SU-DHL-6 (cell line): ENCODE measurements at regions not wholly inside any gene's neighbourhood (a gene's known extent, or its start where the extent isn't known, plus 50 kb on each side); places are given as distances from the start of the nearest gene placed in this dataset.

Experiments
- H2AFZ ChIP-seq: fragments of 200-600 bp; sonication (generic); 2 replicates; pipeline ENCODE4 v1.6.1; 2014; ENCODE audit warnings: low read depth, mild to moderate bottlenecking, moderate library complexity, mixed read lengths, antibody characterized with exemption, low read length; ENCODE audit not compliant: severe bottlenecking
- H3F3A ChIP-seq: fragments of 200-600 bp; shearing (Covaris generic); 2 replicates; pipeline ENCODE4 v1.6.0; 2016; ENCODE audit warnings: antibody characterized with exemption, mild to moderate bottlenecking; ENCODE audit not compliant: insufficient read depth
- H3K27ac ChIP-seq: fragments of 200-600 bp; sonication (generic); 2 replicates; pipeline ENCODE4 v1.5.1; 2016; ENCODE audit warnings: low read depth, mild to moderate bottlenecking, low read length, moderate library complexity, mixed read lengths
- H3K27me3 ChIP-seq: fragments of 200-600 bp; sonication (generic), shearing (Covaris generic); 2 replicates; pipeline ENCODE4 v1.6.0; 2014; ENCODE audit warnings: mild to moderate bottlenecking, low read length
- H3K36me3 ChIP-seq: fragments of 200-600 bp; sonication (generic); 2 replicates; pipeline ENCODE4 v1.6.1; 2014; ENCODE audit warnings: mild to moderate bottlenecking, low read length, mixed read lengths
- H3K4me2 ChIP-seq: fragments of 300-600, 200-600 bp; shearing (Covaris generic), sonication (generic); 2 replicates; pipeline ENCODE4 v1.6.0; 2014; ENCODE audit warnings: low read length, low read depth, mild to moderate bottlenecking; ENCODE audit not compliant: poor library complexity, severe bottlenecking
- H3K4me3 ChIP-seq: fragments of 200-600 bp; sonication (generic); 2 replicates; pipeline ENCODE4 v1.5.1; 2014; ENCODE audit warnings: antibody characterized with exemption, low read length, mild to moderate bottlenecking, mixed read lengths; ENCODE audit not compliant: insufficient read depth, poor library complexity, severe bottlenecking
- H3K79me2 ChIP-seq: fragments of 200-600 bp; sonication (generic); 2 replicates; pipeline ENCODE4 v1.6.1; 2014; ENCODE audit warnings: mild to moderate bottlenecking, low read length, moderate library complexity; ENCODE audit not compliant: insufficient read depth
- H3K9ac ChIP-seq: fragments of 200-600 bp; sonication (generic); 2 replicates; pipeline ENCODE4 v1.7.0; 2014; ENCODE audit warnings: mild to moderate bottlenecking, low read length
- H3K9me2 ChIP-seq: fragments of 200-600 bp; sonication (generic); replicated peaks from 2 replicates; pipeline ENCODE4 v1.6.1; 2014; ENCODE audit warnings: low read length; ENCODE audit not compliant: insufficient read depth
- H3K9me3 ChIP-seq: fragments of 200-600 bp; sonication (generic); 2 replicates; pipeline ENCODE4 v1.6.1; 2014; ENCODE audit warnings: low read length, mixed read lengths; ENCODE audit not compliant: insufficient read depth
- H4K20me1 ChIP-seq: fragments of 200-600 bp; sonication (generic); 2 replicates; pipeline ENCODE4 v1.6.1; 2014; ENCODE audit warnings: low read depth, mild to moderate bottlenecking, antibody characterized with exemption, low read length, moderate library complexity, mixed read lengths
- EZH2phosphoT487 ChIP-seq: fragments of 200-600 bp; sonication (generic), shearing (Covaris generic); conservative IDR thresholded peaks from 2 replicates; pipeline ENCODE4 v1.6.1; 2018; ENCODE audit warnings: mild to moderate bottlenecking, antibody characterized with exemption, low read length, moderate library complexity, mixed read lengths
- TF ChIP-seq, protein P1 (sequence below): fragments of 200-600 bp; sonication (generic); IDR thresholded peaks from one replicate; pipeline ENCODE4 v1.5.1; 2017; ENCODE audit warnings: antibody characterized with exemption, mild to moderate bottlenecking, low read length, moderate library complexity; ENCODE audit not compliant: insufficient read depth, poor library complexity, severe bottlenecking

- no peak overlapping the region for H2AFZ ChIP-seq
- H3K4me3 ChIP-seq, result no peak overlapping the region
- no peaks in the 10 kb centered on the region for H3K36me3 ChIP-seq
- no peaks in the 10 kb centered on the region for H3F3A ChIP-seq
- no peaks in the 10 kb centered on the region for H3K79me2 ChIP-seq
- TF ChIP-seq EZH2phosphoT487, result no peak
- TF ChIP-seq, protein P1, sequence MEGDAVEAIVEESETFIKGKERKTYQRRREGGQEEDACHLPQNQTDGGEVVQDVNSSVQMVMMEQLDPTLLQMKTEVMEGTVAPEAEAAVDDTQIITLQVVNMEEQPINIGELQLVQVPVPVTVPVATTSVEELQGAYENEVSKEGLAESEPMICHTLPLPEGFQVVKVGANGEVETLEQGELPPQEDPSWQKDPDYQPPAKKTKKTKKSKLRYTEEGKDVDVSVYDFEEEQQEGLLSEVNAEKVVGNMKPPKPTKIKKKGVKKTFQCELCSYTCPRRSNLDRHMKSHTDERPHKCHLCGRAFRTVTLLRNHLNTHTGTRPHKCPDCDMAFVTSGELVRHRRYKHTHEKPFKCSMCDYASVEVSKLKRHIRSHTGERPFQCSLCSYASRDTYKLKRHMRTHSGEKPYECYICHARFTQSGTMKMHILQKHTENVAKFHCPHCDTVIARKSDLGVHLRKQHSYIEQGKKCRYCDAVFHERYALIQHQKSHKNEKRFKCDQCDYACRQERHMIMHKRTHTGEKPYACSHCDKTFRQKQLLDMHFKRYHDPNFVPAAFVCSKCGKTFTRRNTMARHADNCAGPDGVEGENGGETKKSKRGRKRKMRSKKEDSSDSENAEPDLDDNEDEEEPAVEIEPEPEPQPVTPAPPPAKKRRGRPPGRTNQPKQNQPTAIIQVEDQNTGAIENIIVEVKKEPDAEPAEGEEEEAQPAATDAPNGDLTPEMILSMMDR, result no peak
- H3K9me3 ChIP-seq, result no peaks in the 10 kb centered on the region
- no peaks in the 10 kb centered on the region for H4K20me1 ChIP-seq
- H3K4me2 ChIP-seq, result no peak overlapping the region
- H3K27ac ChIP-seq, result no peak overlapping the region
- H3K9ac ChIP-seq, result no peak overlapping the region
- H3K9me2 ChIP-seq, result no peaks in the 10 kb centered on the region
- no peaks in the 10 kb centered on the region; the same call in 1 of the 2 replicates for H3K27me3 ChIP-seq
Measured at GRCh38 chr12:76143343-76144244, 59.1 kb upstream of the NAP1L1 start.

- Histone ChIP-seq H3K27me3 (no peaks in the 10 kb centered on the region; the same call in 1 of the 2 replicates), H2AFZ (no peak overlapping the region), H3K79me2 (no peaks in the 10 kb centered on the region), H3K9me3 (no peaks in the 10 kb centered on the region), H3K9ac (no peak overlapping the region), H3K4me3 (no peak overlapping the region), H4K20me1 (no peaks in the 10 kb centered on the region), H3K9me2 (no peaks in the 10 kb centered on the region), H3K27ac (no peak overlapping the region), H3K4me2 (no peak overlapping the region), H3F3A (no peaks in the 10 kb centered on the region), H3K36me3 (no peaks in the 10 kb centered on the region)
- TF ChIP-seq, protein P1, result no peak
- TF ChIP-seq EZH2phosphoT487, result no peak
Measured at GRCh38 chr12:76142305-76142704, 57.8 kb upstream of the NAP1L1 start.

GRCh38 chr12:76138656-76139055 is 54.2 kb upstream of the NAP1L1 start:
- Histone ChIP-seq H2AFZ (no peak overlapping the region), H3K27ac (no peak overlapping the region), H3K9me3 (no peaks in the 10 kb centered on the region), H3F3A (no peaks in the 10 kb centered on the region), H3K9me2 (no peaks in the 10 kb centered on the region), H3K9ac (no peak overlapping the region), H4K20me1 (no peaks in the 10 kb centered on the region), H3K79me2 (no peaks in the 10 kb centered on the region), H3K4me3 (no peak overlapping the region), H3K27me3 (no peaks in the 10 kb centered on the region), H3K4me2 (no peak overlapping the region), H3K36me3 (no peaks in the 10 kb centered on the region)
- TF ChIP-seq EZH2phosphoT487, result no peak
- TF ChIP-seq, protein P1, result no peak
